WTC11 (cell line): ENCODE measurements at regions not wholly inside any gene's neighbourhood (a gene's known extent, or its start where the extent isn't known, plus 50 kb on each side); places are given as distances from the start of the nearest gene placed in this dataset.

Source experiments
- ATAC-seq: fragments of 200-7000 bp; cut with Tn5 transposase; 2 replicates; pipeline ENCODE4 v1.10.0; 2021; ENCODE audit warnings: mild to moderate bottlenecking, moderate library complexity
- CTCF ChIA-PET: fragments of 300-600 bp; sonication (Branson Sonifier 250); formaldehyde crosslinking; loops from one replicate; lab custom pipeline; 2021; ENCODE audit warnings: antibody characterized with exemption; lab: Charles Lee
- POLR2A ChIA-PET: fragments of 350-600 bp; sonication (Branson Sonifier 250); formaldehyde crosslinking; loops from one replicate; lab custom pipeline; 2021; ENCODE audit warnings: antibody characterized with exemption; lab: Charles Lee
- DNase-seq: peaks from one replicate; pipeline ENCODE4 v3.0.0; 2021; ENCODE audit warnings: low spot score
- H3K27ac Mint-ChIP-seq: 2 replicates; pipeline ENCODE4 v1.8.0; 2021; ENCODE audit warnings: mixed read lengths
- H3K27me3 Mint-ChIP-seq: 2 replicates; pipeline ENCODE4 v1.8.0; 2021; ENCODE audit warnings: low read depth, mild to moderate bottlenecking, moderate library complexity, mixed read lengths
- H3K36me3 Mint-ChIP-seq: 2 replicates; pipeline ENCODE4 v1.8.0; 2021; ENCODE audit warnings: mixed read lengths
- H3K4me1 Mint-ChIP-seq: 2 replicates; pipeline ENCODE4 v1.8.0; 2022; ENCODE audit warnings: mixed read lengths
- H3K4me3 Mint-ChIP-seq: 2 replicates; pipeline ENCODE4 v1.8.0; 2021; ENCODE audit warnings: mild to moderate bottlenecking, moderate library complexity, mixed read lengths
- H3K9me3 Mint-ChIP-seq: 2 replicates; pipeline ENCODE4 v1.8.0; 2021; ENCODE audit warnings: mixed read lengths
- CBFB ChIP-seq: sonication (generic); formaldehyde crosslinking; IDR thresholded peaks from 2 replicates; pipeline ENCODE4 v1.8.1; 2022; ENCODE audit warnings: mild to moderate bottlenecking, low read depth, missing genetic modification reagents
- ELF4 ChIP-seq: sonication (generic); formaldehyde crosslinking; IDR thresholded peaks from 2 replicates; pipeline ENCODE4 v1.8.1; 2022; ENCODE audit warnings: low read depth, mild to moderate bottlenecking, moderate library complexity, missing genetic modification reagents
- ERG ChIP-seq: fragments of 250-450 bp; sonication (Bioruptor Pico); IDR thresholded peaks from 2 replicates; pipeline ENCODE4 v1.8.0; 2021; ENCODE audit warnings: mild to moderate bottlenecking
- IRF2 ChIP-seq: sonication (generic); formaldehyde crosslinking; IDR thresholded peaks from 2 replicates; pipeline ENCODE4 v1.8.0; 2022; ENCODE audit warnings: low read depth, missing genetic modification reagents, borderline replicate concordance
- NFYB ChIP-seq: sonication (generic); formaldehyde crosslinking; conservative IDR thresholded peaks from 2 replicates; pipeline ENCODE4 v1.8.0; 2022; ENCODE audit warnings: low read depth, missing genetic modification reagents
- NR2C2 ChIP-seq: sonication (generic); formaldehyde crosslinking; IDR thresholded peaks from 2 replicates; pipeline ENCODE4 v1.8.0; 2022; ENCODE audit warnings: mild to moderate bottlenecking, missing genetic modification reagents
- PRRX2 ChIP-seq: fragments of 250-450 bp; sonication (Bioruptor Pico); IDR thresholded peaks from 2 replicates; pipeline ENCODE4 v1.8.0; 2021; ENCODE audit warnings: mild to moderate bottlenecking
- RELA ChIP-seq: sonication (generic); formaldehyde crosslinking; IDR thresholded peaks from 2 replicates; pipeline ENCODE4 v1.8.1; 2022; ENCODE audit warnings: missing genetic modification reagents, mild to moderate bottlenecking, borderline replicate concordance
- STAT6 ChIP-seq: sonication (generic); formaldehyde crosslinking; conservative IDR thresholded peaks from 2 replicates; pipeline ENCODE4 v1.8.1; 2023; ENCODE audit warnings: mild to moderate bottlenecking, low read depth, missing genetic modification reagents, moderate library complexity
- TEAD4 ChIP-seq: sonication (generic); formaldehyde crosslinking; IDR thresholded peaks from 2 replicates; pipeline ENCODE4 v1.8.0; 2022; ENCODE audit warnings: mild to moderate bottlenecking, missing genetic modification reagents
- ZNF317 ChIP-seq: sonication (generic); formaldehyde crosslinking; IDR thresholded peaks from 2 replicates; pipeline ENCODE4 v1.8.1; 2023; ENCODE audit warnings: low read depth, mild to moderate bottlenecking, moderate library complexity, missing genetic modification reagents, borderline replicate concordance
- TF ChIP-seq, protein P1 (sequence below): fragments of 250-450 bp; sonication (Bioruptor Pico); conservative IDR thresholded peaks from 2 replicates; pipeline ENCODE4 v1.9.0; 2021; ENCODE audit warnings: mild to moderate bottlenecking
- TF ChIP-seq, protein P2 (sequence below): sonication (generic); formaldehyde crosslinking; IDR thresholded peaks from 2 replicates; pipeline ENCODE4 v1.8.1; 2022; ENCODE audit warnings: mild to moderate bottlenecking, missing genetic modification reagents, moderate library complexity, borderline replicate concordance
- TF ChIP-seq, protein P3 (sequence below): fragments of 250-450 bp; sonication (Bioruptor Pico); IDR thresholded peaks from 2 replicates; pipeline ENCODE4 v2.1.2; 2022; ENCODE audit warnings: mild to moderate bottlenecking, moderate library complexity

DNA sequence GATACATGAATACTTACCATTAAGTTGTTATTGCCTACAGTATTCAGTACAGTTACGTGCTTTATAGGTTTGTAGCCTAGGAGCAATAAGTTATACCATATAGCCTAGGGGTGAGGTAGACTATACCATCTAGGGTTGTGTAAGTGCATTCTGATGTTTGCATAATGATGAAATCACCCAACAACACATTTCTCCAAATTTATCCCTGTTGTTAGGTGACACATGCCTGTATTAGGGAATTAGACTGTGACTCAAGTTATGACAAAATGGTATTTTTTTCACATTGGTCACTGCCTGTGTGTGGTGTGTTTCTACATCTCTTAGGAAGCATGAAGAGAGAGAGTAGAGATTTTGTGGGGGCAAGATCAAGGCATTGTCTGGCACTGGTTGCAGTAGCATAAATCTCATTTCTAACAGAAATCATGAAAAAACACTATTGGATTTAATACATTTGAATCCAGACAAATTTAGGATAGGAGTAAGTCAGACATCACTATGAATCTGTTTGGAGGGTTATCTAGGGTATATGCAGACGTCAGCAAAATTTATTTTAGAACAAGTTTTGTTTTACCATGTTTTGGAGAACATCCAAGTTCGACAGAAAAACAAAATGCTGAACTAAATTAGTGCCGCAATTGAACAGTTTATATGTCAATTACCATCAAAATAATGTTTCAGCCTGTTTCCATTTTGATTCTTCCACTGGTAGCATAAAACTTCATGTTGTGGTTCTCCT, 332.1 kb downstream of the LMO7 start (continued):
- TF ChIP-seq STAT6, result no peak
- no peak for TF ChIP-seq ZNF317 (CRISPR knock-in tag)
- TF ChIP-seq, all 79 proteins: peak for 0

GRCh38 chr13:75963302-75963701, 327.2 kb downstream of the LMO7 start:
- ChIA-PET CTCF (interaction anchor here (1.2 kb wide), 1 partner anchor 268 kb away, joined by 4 read pairs; no protein-coding TSS in a partner anchor), POLR2A (no interaction called here)
- Mint-ChIP-seq H3K9me3 (no peaks in the 10 kb centered on the region), H3K27ac (peak overlapping the region; percentile 57), H3K27me3 (no peaks in the 10 kb centered on the region), H3K4me3 (no peak overlapping the region), H3K4me1 (peaks cover 13% of the 10 kb centered on the region), H3K36me3 (no peaks in the 10 kb centered on the region)
- DNase-seq (no peak), ATAC-seq (no peak; the same call in 1 of the 2 replicates)
- TF ChIP-seq ERG (CRISPR knock-in tag) (no peak), STAT6 (no peak), RELA (no peak), CBFB (CRISPR knock-in tag) (no peak)
- TF ChIP-seq, protein P1, sequence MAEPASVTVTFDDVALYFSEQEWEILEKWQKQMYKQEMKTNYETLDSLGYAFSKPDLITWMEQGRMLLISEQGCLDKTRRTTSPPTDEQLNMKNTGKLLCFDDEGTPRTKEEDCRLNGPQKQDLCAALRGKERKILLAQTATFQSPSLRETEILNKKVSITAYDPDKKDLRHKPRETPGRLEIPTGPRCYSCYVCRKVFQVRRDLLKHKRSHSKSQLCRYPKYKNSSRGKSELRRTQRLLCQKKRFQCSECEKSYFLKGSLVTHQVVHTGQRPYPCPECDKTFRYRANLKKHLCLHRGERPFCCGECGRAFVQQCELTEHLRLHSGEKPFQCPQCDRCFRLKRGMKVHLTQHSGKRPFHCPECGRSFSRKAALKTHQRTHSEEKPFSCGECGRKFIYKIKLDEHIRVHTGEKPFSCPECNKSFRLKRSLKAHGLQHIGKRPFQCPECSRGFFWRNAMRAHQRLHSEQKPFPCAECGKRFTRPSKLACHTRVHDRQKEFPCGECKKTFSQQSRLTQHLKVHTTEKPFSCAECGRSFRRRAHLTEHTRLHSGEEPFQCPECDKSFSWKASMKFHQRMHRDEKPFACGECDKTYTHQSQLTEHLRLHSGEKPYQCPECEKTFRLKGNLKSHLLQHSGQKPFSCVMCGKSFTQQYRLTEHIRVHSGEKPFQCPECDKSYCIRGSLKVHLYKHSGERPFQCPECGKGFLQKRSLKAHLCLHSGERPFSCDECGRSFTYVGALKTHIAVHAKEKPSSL (CRISPR knock-in tag), result no peak
- TF ChIP-seq, protein P2, sequence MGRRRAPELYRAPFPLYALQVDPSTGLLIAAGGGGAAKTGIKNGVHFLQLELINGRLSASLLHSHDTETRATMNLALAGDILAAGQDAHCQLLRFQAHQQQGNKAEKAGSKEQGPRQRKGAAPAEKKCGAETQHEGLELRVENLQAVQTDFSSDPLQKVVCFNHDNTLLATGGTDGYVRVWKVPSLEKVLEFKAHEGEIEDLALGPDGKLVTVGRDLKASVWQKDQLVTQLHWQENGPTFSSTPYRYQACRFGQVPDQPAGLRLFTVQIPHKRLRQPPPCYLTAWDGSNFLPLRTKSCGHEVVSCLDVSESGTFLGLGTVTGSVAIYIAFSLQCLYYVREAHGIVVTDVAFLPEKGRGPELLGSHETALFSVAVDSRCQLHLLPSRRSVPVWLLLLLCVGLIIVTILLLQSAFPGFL, result no peak

DNA sequence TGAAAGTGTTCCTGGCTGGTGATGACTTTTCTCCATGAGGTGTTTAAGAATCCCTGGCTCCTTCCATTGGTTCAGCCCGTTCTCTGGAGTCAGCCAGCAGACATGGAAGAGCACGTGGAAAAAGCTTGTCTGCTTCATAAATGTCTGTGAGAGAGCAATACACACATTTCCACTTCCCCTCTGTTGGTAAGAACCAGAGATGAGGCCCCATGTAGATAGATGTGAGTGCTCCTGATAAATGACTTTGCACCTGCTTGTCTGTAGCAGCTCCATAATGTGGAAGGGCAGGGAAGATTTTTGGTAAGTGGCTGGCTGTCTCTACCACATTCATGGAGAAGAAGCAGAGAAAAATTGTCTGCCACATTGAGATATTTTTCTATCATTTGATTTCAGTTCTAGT, 325.8 kb downstream of the LMO7 start:
- CTCF ChIA-PET, result no interaction called here
- Mint-ChIP-seq H3K4me1 (peaks cover 13% of the 10 kb centered on the region), H3K9me3 (no peaks in the 10 kb centered on the region), H3K36me3 (no peaks in the 10 kb centered on the region), H3K27me3 (no peaks in the 10 kb centered on the region), H3K4me3 (no peak overlapping the region), H3K27ac (no peak overlapping the region)
- DNase-seq (no peak), ATAC-seq (no peak)
- POLR2A ChIA-PET, result no interaction called here
- TF ChIP-seq NR2C2 (CRISPR knock-in tag) (no peak), PRRX2 (CRISPR knock-in tag) (no peak), NFYB (no peak), STAT6 (no peak), ELF4 (no peak), IRF2 (CRISPR knock-in tag) (no peak), TEAD4 (CRISPR knock-in tag) (no peak), CBFB (CRISPR knock-in tag) (no peak)
- TF ChIP-seq, protein P1 (CRISPR knock-in tag), result no peak
- TF ChIP-seq, protein P3, sequence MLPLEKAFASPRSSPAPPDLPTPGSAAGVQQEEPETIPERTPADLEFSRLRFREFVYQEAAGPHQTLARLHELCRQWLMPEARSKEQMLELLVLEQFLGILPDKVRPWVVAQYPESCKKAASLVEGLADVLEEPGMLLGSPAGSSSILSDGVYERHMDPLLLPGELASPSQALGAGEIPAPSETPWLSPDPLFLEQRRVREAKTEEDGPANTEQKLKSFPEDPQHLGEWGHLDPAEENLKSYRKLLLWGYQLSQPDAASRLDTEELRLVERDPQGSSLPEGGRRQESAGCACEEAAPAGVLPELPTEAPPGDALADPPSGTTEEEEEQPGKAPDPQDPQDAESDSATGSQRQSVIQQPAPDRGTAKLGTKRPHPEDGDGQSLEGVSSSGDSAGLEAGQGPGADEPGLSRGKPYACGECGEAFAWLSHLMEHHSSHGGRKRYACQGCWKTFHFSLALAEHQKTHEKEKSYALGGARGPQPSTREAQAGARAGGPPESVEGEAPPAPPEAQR (CRISPR knock-in tag), result no peak
